Peyer's patch (tissue), 4 donors: ENCODE measurements at regions not wholly inside any gene's neighbourhood (a gene's known extent, or its start where the extent isn't known, plus 50 kb on each side); places are given as distances from the start of the nearest gene placed in this dataset.
"Not testable (repeated sequence)": the region's sequence is repeated elsewhere in the genome, so short reads cannot be mapped to it uniquely, and the experiment has no call there.

ENCODE experiments used
- DNase-seq, 3 donors: peaks; one replicate each; pipeline ENCODE4 v3.0.0-alpha.2; 2017 to 2019
- H3K27ac ChIP-seq, 4 donors: fragments of 200-600 bp; sonication (generic); one replicate each; pipeline ENCODE4 v1.5.1; 2016 to 2019
- H3K27me3 ChIP-seq, 2 donors: fragments of 200-600 bp; sonication (generic); one replicate each; pipeline ENCODE4 v1.5.1; 2019
- H3K36me3 ChIP-seq, 3 donors: fragments of 200-600 bp; sonication (generic); one replicate each; pipeline ENCODE4 v1.5.1; 2016 to 2019
- H3K4me1 ChIP-seq, 4 donors: fragments of 200-600 bp; sonication (generic); one replicate each; pipeline ENCODE4 v1.5.1; 2016 to 2019
- H3K4me3 ChIP-seq, 4 donors: fragments of 200-600 bp; sonication (generic); 1 replicate in 3 of 4; 2 replicates in 1 of 4; pipeline ENCODE4 v1.5.1; 2016 to 2019; ENCODE audit warnings: mild to moderate bottlenecking in 1 of 4
- H3K9me3 ChIP-seq, 4 donors: fragments of 200-600 bp; sonication (generic); one replicate each; pipeline ENCODE4 v1.5.1; 2016 to 2019; ENCODE audit warnings: mild to moderate bottlenecking in 1 of 4
- POLR2A ChIP-seq, 2 donors: fragments of 450-650 bp; IDR thresholded peaks; one replicate each; pipeline ENCODE4 v1.5.1; 2017; ENCODE audit warnings: antibody characterized with exemption in 2 of 2, mild to moderate bottlenecking in 2 of 2, moderate library complexity in 2 of 2
- TF ChIP-seq, protein P1 (sequence below), 6 experiments: fragments of 450-650 bp in 4 of 6; fragments of 200-600 bp in 2 of 6; sonication (generic) in 1 of 6; IDR thresholded peaks; one replicate each; pipeline ENCODE4 v1.5.1; 2017 to 2019; ENCODE audit warnings: antibody characterized with exemption in 6 of 6, mild to moderate bottlenecking in 3 of 6, moderate library complexity in 1 of 6

DNA sequence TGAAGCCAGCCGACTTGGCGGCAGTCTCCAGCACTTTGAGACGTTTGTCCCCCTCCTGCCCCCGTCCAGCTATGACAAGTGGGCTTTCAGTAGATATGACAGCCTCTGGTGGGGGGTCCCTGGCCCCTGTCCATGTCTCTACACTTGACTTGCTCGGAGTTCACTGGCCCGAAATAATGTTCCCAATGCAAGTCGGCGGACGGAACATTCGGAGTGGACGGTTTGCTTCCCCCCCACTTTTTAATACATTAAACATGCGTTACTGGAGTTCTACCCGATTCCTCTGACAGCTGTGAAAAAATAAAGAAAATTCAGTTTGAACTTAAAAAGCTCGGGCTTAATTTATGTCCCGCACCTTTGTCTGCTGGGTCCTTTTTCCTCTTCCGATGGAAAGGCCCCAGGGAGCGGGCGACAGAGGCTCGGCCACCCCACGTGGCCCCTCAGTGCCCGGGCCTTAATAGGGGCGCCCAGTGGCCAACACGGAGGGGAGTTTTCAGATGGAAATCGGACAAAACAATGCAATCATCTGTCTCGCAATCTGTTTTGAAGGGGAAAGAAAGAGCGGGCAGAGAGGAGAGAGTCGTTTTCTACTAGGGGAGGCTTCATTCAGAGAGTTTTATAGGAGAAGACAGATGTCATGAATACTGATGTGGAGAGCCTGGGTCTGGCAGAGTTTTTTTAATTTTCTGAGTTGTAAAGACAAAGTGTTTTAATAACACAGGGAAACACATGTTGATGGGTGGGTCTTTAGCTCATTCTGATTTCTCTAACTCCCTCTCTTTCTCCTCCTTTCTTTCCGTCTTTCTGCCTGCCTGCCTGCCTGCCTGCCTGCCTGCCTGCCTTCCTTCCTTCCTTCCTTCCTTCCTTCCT, 50.2 kb downstream of the SMIM38 start:
- Histone ChIP-seq H3K27ac (no peak overlapping the region), H3K36me3 (no peaks in the 10 kb centered on the region), H3K4me1 (no peaks in the 10 kb centered on the region), H3K27me3 (no peaks in the 10 kb centered on the region), H3K4me3 (no peak overlapping the region), H3K9me3 (no peaks in the 10 kb centered on the region)
- TF ChIP-seq POLR2A (IDR thresholded peaks at IDR 0.05) = no peak
- TF ChIP-seq, protein P1, sequence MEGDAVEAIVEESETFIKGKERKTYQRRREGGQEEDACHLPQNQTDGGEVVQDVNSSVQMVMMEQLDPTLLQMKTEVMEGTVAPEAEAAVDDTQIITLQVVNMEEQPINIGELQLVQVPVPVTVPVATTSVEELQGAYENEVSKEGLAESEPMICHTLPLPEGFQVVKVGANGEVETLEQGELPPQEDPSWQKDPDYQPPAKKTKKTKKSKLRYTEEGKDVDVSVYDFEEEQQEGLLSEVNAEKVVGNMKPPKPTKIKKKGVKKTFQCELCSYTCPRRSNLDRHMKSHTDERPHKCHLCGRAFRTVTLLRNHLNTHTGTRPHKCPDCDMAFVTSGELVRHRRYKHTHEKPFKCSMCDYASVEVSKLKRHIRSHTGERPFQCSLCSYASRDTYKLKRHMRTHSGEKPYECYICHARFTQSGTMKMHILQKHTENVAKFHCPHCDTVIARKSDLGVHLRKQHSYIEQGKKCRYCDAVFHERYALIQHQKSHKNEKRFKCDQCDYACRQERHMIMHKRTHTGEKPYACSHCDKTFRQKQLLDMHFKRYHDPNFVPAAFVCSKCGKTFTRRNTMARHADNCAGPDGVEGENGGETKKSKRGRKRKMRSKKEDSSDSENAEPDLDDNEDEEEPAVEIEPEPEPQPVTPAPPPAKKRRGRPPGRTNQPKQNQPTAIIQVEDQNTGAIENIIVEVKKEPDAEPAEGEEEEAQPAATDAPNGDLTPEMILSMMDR (IDR thresholded peaks at IDR 0.05) = no peak
- DNase-seq = no peak

DNA sequence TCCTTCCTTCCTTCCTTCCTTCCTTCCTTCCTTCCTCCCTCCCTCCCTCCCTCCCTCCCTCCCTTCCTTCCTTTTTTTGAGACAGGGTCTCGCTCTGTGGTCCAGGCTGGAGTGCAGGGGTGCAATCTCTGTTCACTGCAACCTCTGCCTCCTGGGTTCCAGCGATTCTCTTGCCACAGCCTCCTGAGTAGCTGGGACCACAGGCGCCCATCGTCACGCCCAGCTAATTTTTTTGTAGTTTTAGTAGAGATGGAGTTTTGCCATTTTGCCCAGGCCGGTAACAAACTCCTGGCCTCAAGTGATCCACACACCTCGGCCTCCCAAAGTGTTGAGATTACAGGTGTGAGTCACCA, 50.9 kb downstream of the SMIM38 start:
- not testable (repeated sequence) for H3K9me3 ChIP-seq, H3K4me3 ChIP-seq, H3K4me1 ChIP-seq, H3K27me3 ChIP-seq, H3K27ac ChIP-seq, H3K36me3 ChIP-seq
- DNase-seq = peak in 1 of 3 donors; percentile 14

DNA sequence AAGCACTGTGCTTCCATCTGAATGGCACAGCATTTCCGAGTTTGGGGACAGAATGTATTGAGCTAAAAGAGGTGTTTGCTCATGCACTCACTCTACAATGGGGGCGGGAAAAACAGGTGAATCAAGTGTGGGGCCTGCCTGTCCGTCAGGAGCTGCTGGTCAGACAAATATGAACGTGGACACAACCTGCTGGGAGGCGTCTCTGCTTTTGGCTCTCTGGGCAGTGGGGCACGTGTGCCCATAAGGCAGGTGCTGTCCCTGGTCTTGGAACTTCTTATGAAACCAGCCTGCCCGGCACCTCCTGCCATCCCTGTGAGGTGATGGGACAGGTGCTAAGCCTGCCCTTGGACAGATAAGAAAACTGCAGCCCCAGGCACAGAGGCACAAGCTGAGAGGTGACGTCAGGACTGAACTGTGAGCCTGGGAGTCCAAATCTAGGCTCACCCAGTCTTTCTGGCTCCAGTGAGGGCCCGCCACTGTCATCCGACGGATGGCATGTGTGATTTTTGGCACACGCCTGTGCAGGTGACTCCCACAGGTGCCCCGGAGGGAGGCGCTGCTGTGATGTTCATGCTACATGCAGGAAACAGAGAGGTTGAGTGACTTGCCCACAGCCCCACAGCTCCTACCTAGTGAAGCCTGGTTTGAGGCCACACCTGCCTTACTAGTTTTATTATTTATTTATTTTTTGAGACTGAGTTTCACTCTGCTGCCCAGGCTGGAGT, 51.6 kb downstream of the SMIM38 start:
- no peaks in the 10 kb centered on the region for H3K27me3 ChIP-seq
- DNase-seq = peak in 1 of 3 donors; percentile 34
- H3K27ac ChIP-seq = no peak overlapping the region
- H3K4me3 ChIP-seq = no peak overlapping the region
- H3K36me3 ChIP-seq = no peaks in the 10 kb centered on the region
- H3K9me3 ChIP-seq = no peaks in the 10 kb centered on the region
- no peaks in the 10 kb centered on the region for H3K4me1 ChIP-seq
- TF ChIP-seq, protein P1 (IDR thresholded peaks at IDR 0.05) = no peak

DNA sequence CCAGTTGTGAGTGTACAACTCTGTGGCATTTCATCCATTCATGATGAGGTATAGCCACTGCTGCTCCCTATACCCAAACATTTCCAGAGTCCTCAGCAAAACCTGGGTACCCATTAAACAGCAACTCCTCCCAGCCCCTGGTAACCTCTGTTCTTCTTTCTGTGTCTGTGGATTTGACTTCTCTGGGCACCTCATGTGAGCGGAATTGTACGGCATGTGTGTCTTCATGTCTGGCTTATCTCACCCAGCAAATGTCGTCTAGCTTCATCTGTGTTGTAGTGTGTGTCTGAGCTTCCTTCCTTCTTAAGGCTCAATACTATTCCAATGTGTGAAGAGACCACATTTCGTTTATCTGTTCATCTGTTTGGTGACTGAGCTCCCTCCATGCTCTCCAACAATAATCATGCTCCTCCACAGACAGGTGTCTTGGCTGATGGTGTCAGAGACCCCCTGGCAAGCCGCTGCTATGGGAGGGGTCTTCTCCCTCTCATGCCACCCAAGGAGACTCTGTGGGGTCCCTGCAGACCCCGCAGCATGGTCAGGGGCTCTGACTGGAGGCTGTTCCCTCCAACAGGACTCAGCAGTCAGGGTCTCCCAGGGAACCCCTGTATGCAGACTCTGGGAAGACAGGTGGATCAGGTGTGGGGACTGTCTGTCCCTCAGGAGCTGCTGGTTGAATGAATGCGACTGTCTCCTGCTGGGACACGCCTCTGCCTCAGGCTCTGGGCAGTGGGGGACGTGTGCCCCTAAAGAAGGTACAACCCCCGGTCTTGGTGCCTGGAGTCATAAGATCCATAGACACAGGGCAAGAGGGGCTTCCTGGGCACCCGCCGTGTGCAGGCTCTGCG, 52.7 kb downstream of the SMIM38 start:
- Histone ChIP-seq H3K27me3 (no peaks in the 10 kb centered on the region), H3K27ac (no peak overlapping the region), H3K4me3 (no peak overlapping the region), H3K4me1 (no peaks in the 10 kb centered on the region), H3K36me3 (no peaks in the 10 kb centered on the region), H3K9me3 (no peaks in the 10 kb centered on the region)
- no peak for TF ChIP-seq POLR2A (IDR thresholded peaks at IDR 0.05)
- TF ChIP-seq, protein P1 (IDR thresholded peaks at IDR 0.05) = no peak
- DNase-seq = peak in 1 of 3 donors; percentile 30

DNA sequence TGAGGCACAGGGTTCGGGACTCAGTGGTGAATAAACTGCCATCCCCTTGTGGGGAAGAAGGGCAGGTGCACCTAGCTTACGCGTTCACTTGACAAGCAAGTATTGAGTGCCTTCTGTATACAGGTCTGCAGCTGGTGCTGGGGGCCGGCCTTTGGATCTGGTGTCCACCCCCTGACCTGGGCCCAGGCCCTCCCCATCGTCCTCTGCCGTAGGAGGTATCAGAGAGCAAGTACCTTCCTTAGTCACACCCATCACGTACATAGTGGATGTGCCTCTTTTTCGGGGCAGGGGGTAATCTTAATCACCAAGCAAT, 53.3 kb downstream of the SMIM38 start:
- DNase-seq = no peak
- TF ChIP-seq, protein P1 (IDR thresholded peaks at IDR 0.05) = no peak
- no peak for TF ChIP-seq POLR2A (IDR thresholded peaks at IDR 0.05)
- no peaks in the 10 kb centered on the region for H3K27me3 ChIP-seq
- H3K9me3 ChIP-seq = no peaks in the 10 kb centered on the region
- H3K4me3 ChIP-seq = no peak overlapping the region
- H3K27ac ChIP-seq = no peak overlapping the region
- no peaks in the 10 kb centered on the region for H3K36me3 ChIP-seq
- H3K4me1 ChIP-seq = no peaks in the 10 kb centered on the region
